ENCODE measurements at regions not wholly inside any gene's neighbourhood (a gene's known extent, or its start where the extent isn't known, plus 50 kb on each side); places are given as distances from the start of the nearest gene placed in this dataset.
"Not testable (repeated sequence)": the region's sequence is repeated elsewhere in the genome, so short reads cannot be mapped to it uniquely, and the experiment has no call there.

DNA sequence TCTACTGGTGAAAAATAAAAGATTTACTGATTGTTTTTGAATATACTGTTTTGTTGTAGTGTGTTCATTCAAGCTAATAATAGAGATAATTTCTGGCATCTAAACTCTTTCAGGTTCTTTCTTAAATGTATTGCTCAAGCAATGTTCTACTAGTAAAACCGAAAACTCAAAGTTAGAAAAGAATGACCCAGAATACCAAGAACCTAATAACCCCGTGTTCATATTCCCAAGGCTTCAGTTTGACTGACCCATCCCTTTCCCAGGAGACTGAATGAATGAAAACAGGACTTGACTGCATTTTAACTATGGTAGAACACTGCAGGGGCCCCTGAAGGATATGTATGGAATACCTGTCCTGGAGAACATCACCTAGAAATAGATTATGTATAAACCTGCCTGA, 375.3 kb downstream of the MAFB start:
- no peak for DNase-seq

DNA sequence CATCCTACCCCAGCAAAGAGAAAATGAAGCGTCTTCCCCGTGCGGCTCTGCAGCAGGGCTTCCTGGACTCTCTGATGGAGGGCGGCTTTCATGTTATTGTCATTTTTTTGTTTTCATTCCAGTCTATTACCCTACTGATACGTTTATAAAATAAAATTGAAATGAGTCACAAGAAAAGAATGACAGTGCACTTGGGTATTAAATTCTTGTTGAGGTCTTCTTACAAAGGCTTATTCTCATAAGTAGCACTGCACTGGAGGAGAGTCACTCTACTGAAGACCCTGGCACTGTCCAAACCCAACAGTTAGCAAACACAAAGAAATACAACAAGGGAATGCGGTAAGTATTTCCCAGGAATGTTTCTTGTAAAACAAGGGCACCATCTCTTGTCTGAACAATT, 379.3 kb downstream of the MAFB start:
- no peak for DNase-seq

GRCh38 chr20:40307997-40308396, 381.0 kb downstream of the MAFB start:
- no peak for DNase-seq

DNA sequence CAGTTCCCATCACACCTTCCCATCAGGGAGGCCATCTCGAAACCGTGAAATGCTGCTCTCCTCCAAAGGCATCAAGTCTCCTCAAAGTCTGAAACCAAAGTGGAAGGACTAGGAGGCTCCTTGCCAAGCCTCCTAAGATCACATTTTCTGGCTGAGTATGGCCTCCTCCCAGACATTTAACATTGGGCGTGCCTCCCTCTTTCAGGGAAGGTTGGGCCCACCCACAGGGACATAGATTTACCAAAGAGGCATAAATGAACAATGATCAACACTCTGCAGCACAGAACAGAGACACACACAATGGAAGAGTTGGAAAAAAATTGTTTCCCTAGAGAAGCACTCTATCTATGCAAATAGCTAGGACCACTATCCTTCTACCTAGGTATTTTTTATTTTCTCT, 381.8 kb downstream of the MAFB start:
- DNase-seq: no peak

DNA sequence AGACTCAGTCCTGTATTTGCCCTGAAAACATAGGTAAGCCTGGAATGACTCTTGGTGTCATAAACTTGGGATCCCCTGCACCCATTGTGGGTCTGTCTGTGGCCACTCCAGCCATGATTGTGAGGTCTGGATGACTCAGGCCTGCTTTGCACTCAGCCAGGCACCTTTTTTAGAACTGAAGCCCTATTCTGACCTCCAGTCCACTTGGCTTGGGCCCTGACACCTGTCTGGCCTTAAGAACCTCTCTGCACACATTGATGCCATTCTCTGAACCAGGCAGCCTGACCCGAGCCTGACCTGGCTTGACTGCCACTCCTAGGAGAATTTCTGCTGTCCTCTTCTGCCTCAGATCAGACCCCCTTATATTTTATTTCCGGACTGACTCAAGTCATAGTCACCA, 383.7 kb downstream of the MAFB start:
- no peak for DNase-seq

GRCh38 chr20:40304119-40304613, 384.9 kb downstream of the MAFB start:
- DNase-seq: no peak

- no peak for DNase-seq
These were observed 394.3 kb downstream of the MAFB start for GRCh38 chr20:40294747-40295146.

DNA sequence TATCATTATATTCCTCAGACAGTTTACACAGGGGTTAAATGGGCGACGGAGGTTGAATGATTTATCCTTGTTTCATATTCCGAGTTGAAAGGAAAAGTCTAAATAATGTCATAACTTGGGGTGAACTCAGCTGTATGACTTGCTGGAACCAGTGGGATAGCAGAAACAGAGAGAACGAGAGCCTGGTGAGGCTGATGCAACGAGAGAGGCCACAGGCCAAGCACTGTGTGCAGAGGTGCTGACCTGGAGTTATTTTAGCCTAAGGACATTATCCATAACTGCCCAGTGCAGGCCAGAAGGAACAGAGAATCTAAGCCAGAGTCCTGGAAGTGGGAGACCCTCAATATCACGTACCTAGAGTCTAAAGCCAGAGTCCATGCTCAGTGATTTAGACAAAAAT, 394.9 kb downstream of the MAFB start:
- no peak for DNase-seq

- peak; percentile 74 for DNase-seq
These were observed 395.3 kb downstream of the MAFB start for GRCh38 chr20:40293740-40294139.

DNA sequence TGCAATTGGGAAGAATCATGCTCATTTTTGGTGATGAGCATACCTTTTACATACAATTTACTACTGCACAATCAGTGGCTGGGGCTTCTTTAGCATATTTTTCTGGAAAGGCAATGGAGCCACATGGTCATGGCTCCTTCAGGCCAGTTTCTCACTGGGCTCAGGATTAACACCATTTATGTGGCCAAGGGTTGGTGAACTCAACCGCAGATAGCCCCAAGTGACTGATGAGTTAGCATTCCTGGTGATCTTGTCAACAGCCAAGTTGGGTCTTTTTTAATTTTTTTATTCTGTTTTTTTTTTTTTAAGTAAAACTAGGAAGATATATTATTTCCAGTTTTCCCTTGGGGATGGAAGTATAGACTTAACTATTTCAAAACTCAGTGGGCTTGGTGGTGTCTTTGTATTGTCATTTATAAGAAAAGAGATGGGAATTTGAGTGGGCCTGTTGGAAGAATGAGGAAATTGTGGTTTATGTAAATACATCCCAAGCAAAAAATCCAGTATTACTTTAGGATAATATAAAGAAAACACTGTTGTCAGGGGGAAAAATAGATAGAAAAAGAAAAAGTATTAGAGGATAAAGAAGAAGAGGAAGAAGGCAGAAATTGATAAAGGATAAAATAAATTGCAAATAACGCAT, 397.4 kb downstream of the MAFB start:
- DNase-seq: no peak

DNA sequence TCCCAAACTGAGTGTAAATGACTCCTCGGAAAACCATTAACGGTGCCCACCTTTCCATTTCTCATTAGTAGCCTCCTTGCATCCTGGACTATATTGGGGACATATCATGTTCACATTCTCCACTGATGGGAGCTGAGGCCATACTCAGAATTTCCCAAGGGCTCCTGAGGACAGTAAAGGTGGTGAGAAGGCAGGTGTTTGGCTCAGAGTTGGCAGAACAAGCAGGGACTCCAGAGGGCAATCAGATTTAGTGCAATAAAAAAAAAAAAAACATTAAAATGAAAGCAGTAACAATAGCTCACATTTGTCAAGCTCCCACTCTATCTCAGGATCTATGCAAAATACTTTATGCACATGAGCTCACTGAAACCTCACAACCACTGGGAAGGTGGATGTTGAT, 401.4 kb downstream of the MAFB start:
- DNase-seq: no peak

DNA sequence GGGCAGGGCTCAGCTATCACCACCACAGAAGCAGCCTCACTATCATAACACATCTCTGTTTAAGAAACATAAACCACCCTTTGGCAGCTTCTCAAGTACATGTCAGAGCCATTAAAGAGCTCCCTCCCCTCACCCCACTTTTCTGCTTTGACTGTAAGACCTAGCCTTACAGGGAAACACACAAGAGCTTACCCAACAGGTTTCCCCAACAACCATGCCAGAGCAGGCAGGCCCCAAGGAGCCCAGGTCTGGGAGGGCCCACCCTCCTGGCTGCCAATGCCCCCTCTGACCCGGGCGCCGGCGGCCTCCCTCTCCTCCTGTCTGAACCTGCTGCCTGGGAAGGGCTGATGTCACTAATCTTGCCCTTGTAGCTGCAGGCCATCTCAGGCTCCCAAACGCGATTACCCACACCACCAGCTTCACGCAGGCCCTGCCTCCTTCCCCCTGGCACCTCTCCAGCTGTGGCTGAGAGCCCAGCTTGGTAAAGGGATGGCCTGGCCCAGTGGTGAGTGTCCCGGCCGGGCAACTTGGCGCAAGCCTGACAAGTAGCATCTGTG, 402.0 kb downstream of the MAFB start:
- peak; percentile 95 for DNase-seq

DNA sequence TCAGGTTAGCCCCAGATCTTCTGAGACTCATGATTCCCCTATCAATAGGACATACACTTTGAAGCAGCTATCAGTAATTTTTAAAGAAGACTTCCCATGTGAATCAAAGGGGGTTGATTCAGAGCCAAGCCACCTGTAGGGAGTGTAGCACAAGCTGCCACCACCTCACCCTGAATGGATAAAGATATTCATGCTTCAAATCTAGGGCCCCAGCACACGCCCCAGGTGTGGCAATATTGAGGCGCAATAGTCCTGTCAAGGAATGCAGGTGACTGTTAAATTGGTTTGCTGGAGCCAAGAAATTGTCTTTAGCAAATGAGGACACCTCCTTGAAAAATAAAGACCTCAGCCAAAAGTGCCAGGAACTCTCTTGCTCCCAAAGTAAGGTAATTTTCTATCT, 404.4 kb downstream of the MAFB start:
- no peak for DNase-seq

GRCh38 chr20:40283689-40284088, 405.3 kb downstream of the MAFB start:
- DNase-seq: no peak

- DNase-seq: peak; percentile 40
These were observed 406.1 kb downstream of the MAFB start for GRCh38 chr20:40282941-40283340.

GRCh38 chr20:40282541-40282940, 406.5 kb downstream of the MAFB start:
- peak; percentile 37 for DNase-seq

- DNase-seq: no peak
These were observed 408.4 kb downstream of the MAFB start for GRCh38 chr20:40280616-40281015.

DNA sequence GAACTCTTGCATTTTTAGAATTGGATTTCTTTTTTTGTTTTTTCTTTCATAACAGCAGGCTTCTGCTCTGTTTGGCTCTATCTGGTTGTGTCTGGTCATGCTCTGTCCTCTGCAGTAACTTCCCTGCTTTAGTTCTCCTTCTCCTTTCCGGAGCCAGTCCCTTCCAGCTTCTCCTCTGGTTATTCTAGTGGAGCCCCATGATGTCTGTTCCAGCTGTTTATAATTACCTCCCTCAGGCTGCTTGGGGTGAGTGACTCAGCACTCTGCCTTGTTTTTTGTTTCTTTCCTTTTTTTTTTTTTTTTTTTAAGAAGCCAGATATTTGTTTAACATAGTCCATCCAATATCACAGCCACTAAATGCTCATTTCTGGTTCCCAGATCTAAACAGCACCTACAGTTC, 409.6 kb downstream of the MAFB start:
- DNase-seq: no peak

DNA sequence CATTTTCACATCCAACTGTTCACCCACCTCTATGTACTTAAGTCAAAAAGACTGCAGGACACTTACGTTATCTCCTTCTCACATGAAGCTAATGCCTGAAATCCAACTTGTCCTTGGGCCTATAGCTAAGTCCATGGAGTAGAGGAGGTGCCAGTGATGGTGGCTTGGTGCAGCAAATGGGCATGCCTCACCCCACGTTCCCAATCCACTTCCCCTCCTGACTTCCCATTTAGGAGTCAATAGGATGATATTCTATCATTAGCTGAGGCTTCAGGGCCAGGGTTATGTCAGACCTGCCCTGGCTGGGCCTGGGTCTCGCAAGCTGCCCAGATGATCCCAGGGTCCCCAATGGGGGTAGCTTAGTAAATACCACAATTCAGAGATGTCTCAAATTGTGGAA, 410.4 kb downstream of the MAFB start:
- DNase-seq: no peak

- DNase-seq: no peak
These were observed 412.7 kb downstream of the MAFB start for GRCh38 chr20:40276301-40276700.

GRCh38 chr20:40275738-40276137, 413.3 kb downstream of the MAFB start:
- DNase-seq: no peak

- no peak for DNase-seq
These were observed 414.0 kb downstream of the MAFB start for GRCh38 chr20:40274912-40275533.

GRCh38 chr20:40269274-40269673, 419.8 kb downstream of the MAFB start:
- not testable (repeated sequence) for DNase-seq

DNA sequence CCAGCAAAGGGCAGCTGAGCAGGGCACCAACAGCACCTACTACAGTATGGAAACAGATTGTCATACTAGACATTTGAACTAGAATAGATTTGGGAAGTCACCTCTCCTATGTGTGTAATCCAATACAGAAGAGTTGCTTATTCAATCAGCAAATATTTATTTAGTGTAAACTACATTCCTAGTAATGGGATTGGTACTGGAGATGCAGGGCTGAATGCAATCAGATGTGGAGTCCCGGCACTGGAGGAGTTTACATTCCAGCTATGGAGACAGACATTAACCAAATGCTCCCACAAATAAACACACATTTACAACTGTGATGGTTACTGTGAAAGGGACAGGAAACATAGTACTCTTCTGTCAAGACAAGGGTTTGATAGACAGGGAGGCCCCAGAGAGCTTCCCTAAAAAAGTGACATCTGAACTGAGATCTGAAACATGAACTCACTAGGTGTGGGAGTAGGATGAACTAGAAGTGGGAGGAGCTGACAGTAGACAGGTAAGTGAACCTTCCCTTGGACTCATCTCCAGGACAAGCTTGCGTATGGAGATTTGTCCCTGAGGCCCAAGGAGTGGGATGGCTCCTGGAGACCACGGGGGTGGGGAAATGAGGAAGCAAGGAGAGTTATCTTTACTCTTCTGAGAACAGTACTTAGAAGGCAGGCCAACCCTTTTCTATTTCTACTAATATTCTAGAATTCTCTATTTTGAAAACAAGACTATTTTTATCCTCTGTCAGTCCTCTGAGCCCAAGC, 420.5 kb downstream of the MAFB start:
- no peak for DNase-seq

Data from NCI-H446 treated with DMSO at 0.1 percent for 48 hours (cell line).